Panc1 (cell line): ENCODE measurements at regions not wholly inside any gene's neighbourhood (a gene's known extent, or its start where the extent isn't known, plus 50 kb on each side); places are given as distances from the start of the nearest gene placed in this dataset.

Source experiments
- TF ChIP-seq, protein P1 (sequence below): fragments of 450-650 bp; IDR thresholded peaks from 2 replicates; pipeline ENCODE4 v1.5.1; 2017; ENCODE audit warnings: mild to moderate bottlenecking
- TF ChIP-seq, protein P2 (sequence below), 2 experiments: IDR thresholded peaks; 2 replicates each; pipeline ENCODE4 v1.6.1; 2011 to 2012; ENCODE audit warnings: low read depth in 2 of 2, control low read depth in 1 of 2, low read length in 1 of 2, mild to moderate bottlenecking in 1 of 2, moderate library complexity in 1 of 2; ENCODE audit not compliant: insufficient read depth in 1 of 2

DNA sequence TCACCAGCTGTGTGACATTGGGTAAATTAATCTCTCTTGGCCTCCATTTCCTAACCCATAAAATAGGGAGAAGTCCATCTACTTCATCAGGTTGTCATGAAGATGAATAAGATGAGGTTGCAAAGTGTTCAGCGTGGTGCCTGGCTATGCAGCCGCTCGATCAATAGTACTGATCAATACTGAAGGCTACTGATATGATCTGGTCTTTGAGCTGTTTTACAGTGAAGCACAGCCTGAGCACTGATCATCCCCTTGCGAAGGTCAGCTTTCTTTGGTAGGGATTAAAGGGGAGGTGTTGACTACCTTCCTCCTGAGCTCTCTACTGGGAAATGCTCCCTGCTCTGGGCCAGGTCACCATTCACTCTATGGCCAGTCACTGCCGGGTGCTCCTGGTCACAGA is 108.4 kb upstream of the NOCT start:
- TF ChIP-seq, protein P1, sequence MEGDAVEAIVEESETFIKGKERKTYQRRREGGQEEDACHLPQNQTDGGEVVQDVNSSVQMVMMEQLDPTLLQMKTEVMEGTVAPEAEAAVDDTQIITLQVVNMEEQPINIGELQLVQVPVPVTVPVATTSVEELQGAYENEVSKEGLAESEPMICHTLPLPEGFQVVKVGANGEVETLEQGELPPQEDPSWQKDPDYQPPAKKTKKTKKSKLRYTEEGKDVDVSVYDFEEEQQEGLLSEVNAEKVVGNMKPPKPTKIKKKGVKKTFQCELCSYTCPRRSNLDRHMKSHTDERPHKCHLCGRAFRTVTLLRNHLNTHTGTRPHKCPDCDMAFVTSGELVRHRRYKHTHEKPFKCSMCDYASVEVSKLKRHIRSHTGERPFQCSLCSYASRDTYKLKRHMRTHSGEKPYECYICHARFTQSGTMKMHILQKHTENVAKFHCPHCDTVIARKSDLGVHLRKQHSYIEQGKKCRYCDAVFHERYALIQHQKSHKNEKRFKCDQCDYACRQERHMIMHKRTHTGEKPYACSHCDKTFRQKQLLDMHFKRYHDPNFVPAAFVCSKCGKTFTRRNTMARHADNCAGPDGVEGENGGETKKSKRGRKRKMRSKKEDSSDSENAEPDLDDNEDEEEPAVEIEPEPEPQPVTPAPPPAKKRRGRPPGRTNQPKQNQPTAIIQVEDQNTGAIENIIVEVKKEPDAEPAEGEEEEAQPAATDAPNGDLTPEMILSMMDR = no peak
- TF ChIP-seq, protein P2, sequence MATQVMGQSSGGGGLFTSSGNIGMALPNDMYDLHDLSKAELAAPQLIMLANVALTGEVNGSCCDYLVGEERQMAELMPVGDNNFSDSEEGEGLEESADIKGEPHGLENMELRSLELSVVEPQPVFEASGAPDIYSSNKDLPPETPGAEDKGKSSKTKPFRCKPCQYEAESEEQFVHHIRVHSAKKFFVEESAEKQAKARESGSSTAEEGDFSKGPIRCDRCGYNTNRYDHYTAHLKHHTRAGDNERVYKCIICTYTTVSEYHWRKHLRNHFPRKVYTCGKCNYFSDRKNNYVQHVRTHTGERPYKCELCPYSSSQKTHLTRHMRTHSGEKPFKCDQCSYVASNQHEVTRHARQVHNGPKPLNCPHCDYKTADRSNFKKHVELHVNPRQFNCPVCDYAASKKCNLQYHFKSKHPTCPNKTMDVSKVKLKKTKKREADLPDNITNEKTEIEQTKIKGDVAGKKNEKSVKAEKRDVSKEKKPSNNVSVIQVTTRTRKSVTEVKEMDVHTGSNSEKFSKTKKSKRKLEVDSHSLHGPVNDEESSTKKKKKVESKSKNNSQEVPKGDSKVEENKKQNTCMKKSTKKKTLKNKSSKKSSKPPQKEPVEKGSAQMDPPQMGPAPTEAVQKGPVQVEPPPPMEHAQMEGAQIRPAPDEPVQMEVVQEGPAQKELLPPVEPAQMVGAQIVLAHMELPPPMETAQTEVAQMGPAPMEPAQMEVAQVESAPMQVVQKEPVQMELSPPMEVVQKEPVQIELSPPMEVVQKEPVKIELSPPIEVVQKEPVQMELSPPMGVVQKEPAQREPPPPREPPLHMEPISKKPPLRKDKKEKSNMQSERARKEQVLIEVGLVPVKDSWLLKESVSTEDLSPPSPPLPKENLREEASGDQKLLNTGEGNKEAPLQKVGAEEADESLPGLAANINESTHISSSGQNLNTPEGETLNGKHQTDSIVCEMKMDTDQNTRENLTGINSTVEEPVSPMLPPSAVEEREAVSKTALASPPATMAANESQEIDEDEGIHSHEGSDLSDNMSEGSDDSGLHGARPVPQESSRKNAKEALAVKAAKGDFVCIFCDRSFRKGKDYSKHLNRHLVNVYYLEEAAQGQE (IDR thresholded peaks at IDR 0.05; ENCODE audit: insufficient read depth in 1 of 2, low read depth in 2 of 2, low read length in 1 of 2) = no peak
